OCI-LY7 (cell line): ENCODE measurements at regions not wholly inside any gene's neighbourhood (a gene's known extent, or its start where the extent isn't known, plus 50 kb on each side); places are given as distances from the start of the nearest gene placed in this dataset.

ENCODE experiments used
- BruUV-seq: library from RNA; stranded (reverse); fragments of 400-500 nt; replicated peaks from 2 replicates; lab custom pipeline; 2021; lab: Mats Ljungman, UMichigan
- CTCF ChIA-PET: fragments of 300-600 bp; sonication (Branson Sonifier 250); formaldehyde crosslinking; loops from one replicate; lab custom pipeline; 2022; ENCODE audit warnings: antibody characterized with exemption; ENCODE audit not compliant: unreplicated experiment; lab: Charles Lee
- POLR2A ChIA-PET: fragments of 300-600 bp; sonication (Branson Sonifier 250); formaldehyde crosslinking; loops from one replicate; lab custom pipeline; 2022; ENCODE audit warnings: antibody characterized with exemption; lab: Charles Lee
- DNase-seq: peaks from one replicate; pipeline ENCODE4 v3.0.0-alpha.2; 2015; ENCODE audit warnings: low spot score
- H2AFZ ChIP-seq: fragments of 200-600 bp; sonication (generic), shearing (Covaris generic); 2 replicates; pipeline ENCODE4 v1.6.1; 2014; ENCODE audit warnings: mild to moderate bottlenecking, antibody characterized with exemption, low read length, moderate library complexity
- H3K27ac ChIP-seq: fragments of 200-600 bp; sonication (generic); 2 replicates; pipeline ENCODE4 v1.5.1; 2014; ENCODE audit warnings: mixed run types, low read depth, mild to moderate bottlenecking, moderate library complexity, low read length, inconsistent platforms; ENCODE audit not compliant: poor library complexity, severe bottlenecking
- H3K36me3 ChIP-seq: fragments of 200-600 bp; sonication (generic); 2 replicates; pipeline ENCODE4 v1.6.1; 2014; ENCODE audit warnings: mild to moderate bottlenecking, antibody characterized with exemption, low read length, moderate library complexity, mixed read lengths; ENCODE audit not compliant: insufficient read depth
- H3K4me1 ChIP-seq: fragments of 200-600 bp; sonication (generic); 2 replicates; pipeline ENCODE4 v1.5.1; 2014; ENCODE audit warnings: mild to moderate bottlenecking, low read length; ENCODE audit not compliant: insufficient read depth, poor library complexity, severe bottlenecking
- H3K4me2 ChIP-seq: fragments of 200-600 bp; sonication (generic); 2 replicates; pipeline ENCODE4 v1.6.1; 2014; ENCODE audit warnings: mild to moderate bottlenecking, low read length
- H3K4me3 ChIP-seq: fragments of 200-600 bp; sonication (generic); 2 replicates; pipeline ENCODE4 v1.5.1; 2014; ENCODE audit warnings: mild to moderate bottlenecking, low read depth, low read length; ENCODE audit not compliant: poor library complexity, severe bottlenecking
- H3K79me2 ChIP-seq: fragments of 200-600 bp; sonication (generic); 2 replicates; pipeline ENCODE4 v1.6.1; 2016; ENCODE audit warnings: low read depth, mild to moderate bottlenecking, low read length, moderate library complexity, mixed read lengths; ENCODE audit not compliant: insufficient read depth
- H3K9me2 ChIP-seq: fragments of 200-600 bp; sonication (generic); 2 replicates; pipeline ENCODE4 v1.6.1; 2016; ENCODE audit warnings: mild to moderate bottlenecking, low read length, mixed read lengths; ENCODE audit not compliant: insufficient read depth
- H3K9me3 ChIP-seq: fragments of 200-600 bp; sonication (generic); 2 replicates; pipeline ENCODE4 v1.6.1; 2014; ENCODE audit warnings: mild to moderate bottlenecking, mixed run types, low read length, mixed read lengths
- H4K20me1 ChIP-seq: fragments of 200-600 bp; sonication (generic); 2 replicates; pipeline ENCODE4 v1.6.1; 2014; ENCODE audit warnings: mild to moderate bottlenecking, antibody characterized with exemption, low read length, moderate library complexity, mixed read lengths; ENCODE audit not compliant: insufficient read depth
- CTCF ChIP-seq: fragments of 200-600 bp; sonication (generic); conservative IDR thresholded peaks from 2 replicates; pipeline ENCODE4 v1.5.1; 2014; ENCODE audit warnings: mild to moderate bottlenecking, antibody characterized with exemption, low read length, moderate library complexity, mixed read lengths
- EZH2phosphoT487 ChIP-seq: fragments of 200-600 bp; sonication (generic); IDR thresholded peaks from 2 replicates; pipeline ENCODE4 v1.6.1; 2018; ENCODE audit warnings: low read depth, borderline replicate concordance, mild to moderate bottlenecking, mixed run types, antibody characterized with exemption, low read length, moderate library complexity, mixed read lengths
- intact Hi-C: fragments of 100-400 bp; cut with micrococcal nuclease; formaldehyde crosslinking; loops from one replicate; pipeline ENCODE4 v1.10.0; 2022; ENCODE audit not compliant: unreplicated experiment

- no peaks in the 10 kb centered on the region for H4K20me1 ChIP-seq
- H3K79me2 ChIP-seq: no peaks in the 10 kb centered on the region
- no peak overlapping the region for H2AFZ ChIP-seq
- H3K4me3 ChIP-seq: no peak overlapping the region
- H3K36me3 ChIP-seq: no peaks in the 10 kb centered on the region
- H3K4me2 ChIP-seq: no peak overlapping the region
- POLR2A ChIA-PET: no interaction called here
- no peak for DNase-seq
- intact Hi-C loops: loop anchor here (5.0 kb wide), 1 partner anchor 273 kb away; no protein-coding TSS in a partner anchor
- no TSS peak for BruUV-seq
- H3K4me1 ChIP-seq: no peaks in the 10 kb centered on the region
- H3K9me2 ChIP-seq: no peaks in the 10 kb centered on the region
- no peak for TF ChIP-seq EZH2phosphoT487
- no peaks in the 10 kb centered on the region for H3K9me3 ChIP-seq
- CTCF ChIA-PET: no interaction called here
- no peak overlapping the region for H3K27ac ChIP-seq
These were observed 276.3 kb upstream of the LDB2 start for GRCh38 chr4:17174751-17175150.

GRCh38 chr4:17173300-17173699, 274.9 kb upstream of the LDB2 start:
- Histone ChIP-seq H3K36me3 (no peaks in the 10 kb centered on the region), H3K79me2 (no peaks in the 10 kb centered on the region), H4K20me1 (no peaks in the 10 kb centered on the region), H2AFZ (no peak overlapping the region), H3K4me3 (no peak overlapping the region), H3K4me1 (no peaks in the 10 kb centered on the region), H3K27ac (no peak overlapping the region), H3K9me3 (no peaks in the 10 kb centered on the region), H3K9me2 (no peaks in the 10 kb centered on the region), H3K4me2 (no peak overlapping the region)
- DNase-seq: peak; percentile 10
- BruUV-seq: no TSS peak
- ChIA-PET CTCF (no interaction called here), POLR2A (no interaction called here)
- TF ChIP-seq EZH2phosphoT487 (no peak), CTCF (peak; percentile 60)
- intact Hi-C loops: loop anchor here (1.0 to 5.0 kb wide), 2 partner anchors 151 to 274 kb away; no protein-coding TSS in a partner anchor

- TF ChIP-seq CTCF: no peak
- no peak for TF ChIP-seq EZH2phosphoT487
- H3K4me1 ChIP-seq: no peaks in the 10 kb centered on the region
- H3K9me2 ChIP-seq: no peaks in the 10 kb centered on the region
- POLR2A ChIA-PET: interaction anchor here (0.6 to 1.9 kb wide), 4 partner anchors 9 to 79 kb away, joined by 3 to 5 read pairs (median 4); no protein-coding TSS in a partner anchor
- H3K4me3 ChIP-seq: no peak overlapping the region
- no peak overlapping the region for H3K4me2 ChIP-seq
- no peaks in the 10 kb centered on the region for H3K36me3 ChIP-seq
- no peak overlapping the region for H2AFZ ChIP-seq
- intact Hi-C loops: loop anchor here (5.0 kb wide), 1 partner anchor 277 kb away; no protein-coding TSS in a partner anchor
- H3K9me3 ChIP-seq: no peaks in the 10 kb centered on the region
- H3K79me2 ChIP-seq: no peaks in the 10 kb centered on the region
- H4K20me1 ChIP-seq: no peaks in the 10 kb centered on the region
- no peak overlapping the region for H3K27ac ChIP-seq
- BruUV-seq: no TSS peak
- CTCF ChIA-PET: no interaction called here
- DNase-seq: no peak
These were observed 271.7 kb upstream of the LDB2 start for GRCh38 chr4:17170131-17170530.
